ENCODE measurements at regions not wholly inside any gene's neighbourhood (a gene's known extent, or its start where the extent isn't known, plus 50 kb on each side); places are given as distances from the start of the nearest gene placed in this dataset.
"Not testable (repeated sequence)": the region's sequence is repeated elsewhere in the genome, so short reads cannot be mapped to it uniquely, and the experiment has no call there.

DNA sequence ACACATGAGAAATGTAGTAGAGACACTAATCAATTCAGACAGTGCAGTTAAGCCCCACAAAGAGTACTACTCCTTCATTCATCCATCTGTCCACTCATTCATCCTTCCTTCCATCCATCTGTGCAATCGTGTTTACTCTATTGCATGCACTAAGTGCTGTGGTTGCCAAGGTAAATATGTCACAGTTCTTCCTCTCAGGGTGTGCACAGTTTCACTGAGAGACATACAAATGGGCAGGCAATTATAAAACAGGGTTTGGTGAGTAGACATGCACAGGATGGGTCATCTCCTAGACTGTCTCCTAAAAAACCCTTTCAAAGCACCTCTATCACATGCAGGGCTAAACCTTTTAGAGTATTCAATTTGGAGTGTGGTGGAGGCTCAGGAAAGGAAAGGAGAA is 160.4 kb upstream of the ZNF92 start:
- TF ChIP-seq, protein P1, sequence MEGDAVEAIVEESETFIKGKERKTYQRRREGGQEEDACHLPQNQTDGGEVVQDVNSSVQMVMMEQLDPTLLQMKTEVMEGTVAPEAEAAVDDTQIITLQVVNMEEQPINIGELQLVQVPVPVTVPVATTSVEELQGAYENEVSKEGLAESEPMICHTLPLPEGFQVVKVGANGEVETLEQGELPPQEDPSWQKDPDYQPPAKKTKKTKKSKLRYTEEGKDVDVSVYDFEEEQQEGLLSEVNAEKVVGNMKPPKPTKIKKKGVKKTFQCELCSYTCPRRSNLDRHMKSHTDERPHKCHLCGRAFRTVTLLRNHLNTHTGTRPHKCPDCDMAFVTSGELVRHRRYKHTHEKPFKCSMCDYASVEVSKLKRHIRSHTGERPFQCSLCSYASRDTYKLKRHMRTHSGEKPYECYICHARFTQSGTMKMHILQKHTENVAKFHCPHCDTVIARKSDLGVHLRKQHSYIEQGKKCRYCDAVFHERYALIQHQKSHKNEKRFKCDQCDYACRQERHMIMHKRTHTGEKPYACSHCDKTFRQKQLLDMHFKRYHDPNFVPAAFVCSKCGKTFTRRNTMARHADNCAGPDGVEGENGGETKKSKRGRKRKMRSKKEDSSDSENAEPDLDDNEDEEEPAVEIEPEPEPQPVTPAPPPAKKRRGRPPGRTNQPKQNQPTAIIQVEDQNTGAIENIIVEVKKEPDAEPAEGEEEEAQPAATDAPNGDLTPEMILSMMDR (IDR thresholded peaks at IDR 0.05), result not testable (repeated sequence)
- TF ChIP-seq EP300 (IDR thresholded peaks at IDR 0.05), result not testable (repeated sequence)

Data from tibial nerve (tissue), 4 donors.